GM10266 (cell line): ENCODE measurements at regions not wholly inside any gene's neighbourhood (a gene's known extent, or its start where the extent isn't known, plus 50 kb on each side); places are given as distances from the start of the nearest gene placed in this dataset.

ENCODE experiments used
- DNase-seq: peaks from one replicate; pipeline ENCODE4 v3.0.0; 2012; ENCODE audit errors: extremely low spot score
- TF ChIP-seq, protein P1 (sequence below): IDR thresholded peaks from 2 replicates; pipeline ENCODE4 v1.5.1; 2012; ENCODE audit warnings: mild to moderate bottlenecking, low read depth; ENCODE audit not compliant: control insufficient read depth, insufficient read depth; ENCODE audit errors: missing control alignments

DNA sequence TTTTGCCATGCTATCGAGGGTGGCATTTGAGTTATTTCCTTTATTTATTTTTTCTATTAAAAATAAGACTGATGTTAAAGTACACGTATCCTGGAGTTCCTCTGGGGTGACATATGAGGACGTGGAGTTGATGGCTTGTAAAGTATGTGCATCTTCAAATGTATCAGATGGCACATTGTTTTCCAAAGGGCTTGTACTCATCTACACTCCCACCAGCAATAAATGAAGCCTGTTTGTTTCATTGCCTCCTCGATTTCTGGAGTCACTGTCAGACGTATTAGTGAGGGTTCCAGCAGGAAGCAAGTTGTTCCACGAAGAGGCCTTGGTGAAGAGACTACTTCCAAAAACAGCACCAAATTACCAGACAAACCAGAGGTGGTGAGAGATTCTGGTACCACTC is 423.9 kb downstream of the NPHP4 start:
- TF ChIP-seq, protein P1, sequence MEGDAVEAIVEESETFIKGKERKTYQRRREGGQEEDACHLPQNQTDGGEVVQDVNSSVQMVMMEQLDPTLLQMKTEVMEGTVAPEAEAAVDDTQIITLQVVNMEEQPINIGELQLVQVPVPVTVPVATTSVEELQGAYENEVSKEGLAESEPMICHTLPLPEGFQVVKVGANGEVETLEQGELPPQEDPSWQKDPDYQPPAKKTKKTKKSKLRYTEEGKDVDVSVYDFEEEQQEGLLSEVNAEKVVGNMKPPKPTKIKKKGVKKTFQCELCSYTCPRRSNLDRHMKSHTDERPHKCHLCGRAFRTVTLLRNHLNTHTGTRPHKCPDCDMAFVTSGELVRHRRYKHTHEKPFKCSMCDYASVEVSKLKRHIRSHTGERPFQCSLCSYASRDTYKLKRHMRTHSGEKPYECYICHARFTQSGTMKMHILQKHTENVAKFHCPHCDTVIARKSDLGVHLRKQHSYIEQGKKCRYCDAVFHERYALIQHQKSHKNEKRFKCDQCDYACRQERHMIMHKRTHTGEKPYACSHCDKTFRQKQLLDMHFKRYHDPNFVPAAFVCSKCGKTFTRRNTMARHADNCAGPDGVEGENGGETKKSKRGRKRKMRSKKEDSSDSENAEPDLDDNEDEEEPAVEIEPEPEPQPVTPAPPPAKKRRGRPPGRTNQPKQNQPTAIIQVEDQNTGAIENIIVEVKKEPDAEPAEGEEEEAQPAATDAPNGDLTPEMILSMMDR, result no peak

DNA sequence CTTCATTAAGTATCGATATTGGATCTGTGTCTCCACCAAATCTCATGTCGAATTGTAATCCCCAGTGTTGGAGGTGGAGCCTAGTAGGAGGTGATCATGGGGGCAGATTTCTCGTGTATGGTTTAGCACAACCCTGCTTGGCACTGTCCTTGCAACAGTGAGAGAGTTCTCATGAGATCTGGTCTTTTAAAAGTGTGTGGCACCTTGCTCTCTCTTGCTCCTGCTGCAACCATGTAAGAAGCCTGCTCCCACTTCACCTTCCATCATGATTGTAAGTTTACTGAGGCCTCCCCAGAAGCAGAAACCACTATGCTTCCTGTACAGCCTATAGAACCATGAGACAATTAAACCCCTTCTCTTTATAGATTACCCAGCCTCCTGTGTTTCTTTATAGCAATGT is 424.4 kb downstream of the NPHP4 start:
- TF ChIP-seq, protein P1, result no peak
- no peak for DNase-seq

More for the DNA sequence above, 423.9 kb downstream of the NPHP4 start:
- DNase-seq, result no peak

DNA sequence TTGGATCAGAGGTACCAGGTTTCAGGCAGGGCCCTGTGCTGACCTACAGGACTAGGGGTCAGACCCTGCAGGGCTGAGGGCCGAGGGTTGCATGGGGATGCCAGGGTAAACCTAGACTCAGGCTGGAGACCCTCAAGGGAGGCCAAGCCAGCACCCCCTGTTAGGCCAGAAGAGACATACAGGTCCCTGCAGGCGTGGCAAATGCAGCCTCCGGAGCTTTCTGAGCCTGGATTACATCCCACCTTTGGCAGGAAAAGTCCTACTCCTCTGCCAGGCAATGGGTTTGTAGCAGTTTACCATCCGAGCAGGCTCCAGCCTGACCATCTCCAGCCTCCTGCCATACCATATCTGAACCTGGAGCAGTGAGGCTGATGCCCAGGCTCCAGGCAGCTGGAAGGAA is 425.3 kb downstream of the NPHP4 start:
- no peak for DNase-seq

DNA sequence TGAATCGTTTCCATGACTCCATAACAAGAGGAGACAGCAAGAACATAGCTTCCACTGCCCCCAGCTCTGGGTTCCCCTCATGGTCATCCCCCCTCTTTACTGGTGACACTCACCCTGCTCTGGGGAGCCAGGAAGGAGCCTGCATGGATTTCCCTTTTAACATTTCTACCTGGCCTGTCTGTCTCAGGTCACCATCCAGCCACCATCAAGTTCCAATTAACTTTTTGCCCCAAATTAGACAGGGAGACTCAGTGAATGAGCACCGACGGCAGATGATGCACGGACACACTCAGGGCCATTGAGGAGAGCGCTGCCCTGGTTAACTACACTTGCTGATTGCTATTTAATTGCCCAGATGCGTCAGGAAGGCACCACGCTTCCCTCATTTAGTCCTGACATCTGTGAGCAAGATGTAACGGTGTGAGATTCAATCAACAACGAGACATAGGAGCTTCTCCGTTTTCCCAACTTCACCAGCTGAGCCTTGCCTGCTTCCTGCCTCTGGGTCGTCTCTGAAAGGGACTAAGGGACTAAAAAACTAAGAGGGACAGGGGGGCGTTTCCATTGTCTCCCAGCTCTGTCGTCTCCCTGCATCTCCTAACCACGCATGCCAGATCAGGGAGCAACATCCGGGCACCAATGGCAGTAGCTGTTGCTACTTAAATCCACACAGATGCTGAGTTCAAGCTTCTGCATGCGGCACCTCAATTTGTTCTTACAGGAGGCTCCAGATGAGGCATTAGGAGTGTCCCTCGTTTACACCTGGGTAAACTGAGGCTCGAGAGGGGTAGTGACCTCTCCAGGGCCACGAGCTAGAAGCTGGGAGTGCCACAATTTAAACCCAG is 426.7 kb downstream of the NPHP4 start:
- DNase-seq, result no peak
- TF ChIP-seq, protein P1, result no peak

More for the DNA sequence above, 425.3 kb downstream of the NPHP4 start:
- TF ChIP-seq, protein P1, result no peak

DNA sequence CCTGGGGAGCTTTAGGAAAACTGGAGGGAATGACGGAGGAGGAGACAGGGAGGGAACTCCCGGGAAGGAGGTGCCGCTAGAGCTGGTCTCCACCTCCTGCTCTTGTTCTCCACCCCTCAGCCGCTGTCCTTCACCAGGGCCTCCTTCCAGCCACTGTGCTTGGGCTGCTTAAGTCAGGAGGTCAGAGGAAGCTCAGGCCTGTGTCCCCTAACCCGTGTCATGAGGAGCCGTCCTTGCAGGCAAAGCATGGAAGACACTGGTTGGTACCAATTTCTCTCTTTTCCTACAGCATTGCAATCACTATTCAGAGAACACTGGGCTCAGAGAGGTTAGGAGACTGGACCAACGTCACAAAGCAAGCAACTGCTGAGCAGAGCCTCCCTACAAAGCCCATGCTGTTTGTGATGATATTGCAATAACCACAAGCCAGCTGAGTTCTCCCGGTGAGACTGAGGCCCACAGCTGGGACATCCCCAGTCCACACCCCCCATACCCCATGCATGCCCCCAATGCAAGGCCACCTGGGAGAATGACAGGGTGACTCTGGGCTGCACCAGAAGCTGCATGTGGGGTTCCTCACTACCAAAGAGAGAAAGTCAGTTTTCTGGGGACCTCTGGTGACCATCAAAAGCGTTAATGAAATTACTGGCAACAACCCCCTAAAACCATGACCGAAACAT is 427.5 kb downstream of the NPHP4 start:
- DNase-seq, result no peak
- TF ChIP-seq, protein P1, result no peak

DNA sequence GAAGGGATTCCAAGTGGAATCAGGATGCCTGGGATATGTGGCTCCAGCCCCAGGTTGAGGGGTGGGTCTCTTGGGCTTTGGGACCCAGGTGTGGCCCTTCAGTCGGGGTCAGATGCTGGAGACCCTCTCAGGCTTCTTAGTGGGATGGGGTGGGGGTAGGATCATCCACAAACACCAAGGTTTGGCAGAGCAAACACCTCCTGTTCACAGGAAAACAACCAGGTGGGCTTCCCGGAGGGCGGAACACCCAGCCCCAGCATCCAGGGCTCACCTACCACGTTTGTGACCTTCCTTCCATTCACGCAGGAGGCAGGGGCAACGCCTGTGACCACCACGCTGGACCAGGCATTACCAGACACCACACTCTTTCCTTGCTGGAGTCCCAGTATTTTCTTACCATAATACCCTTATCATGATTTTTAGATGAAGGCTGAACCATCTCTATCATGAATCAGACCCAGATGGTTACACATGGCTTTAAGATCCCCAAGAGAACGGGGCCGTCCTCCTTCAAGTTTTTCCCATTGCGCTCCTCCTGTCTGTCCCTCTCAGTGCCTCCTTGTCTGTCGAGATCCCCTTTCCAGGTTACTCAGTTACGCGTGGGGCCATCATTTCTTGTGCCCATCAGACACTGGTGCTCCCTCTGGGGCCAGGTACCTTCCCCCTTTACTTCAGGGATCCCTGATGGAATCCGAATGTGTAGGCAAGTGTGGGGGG is 428.2 kb downstream of the NPHP4 start:
- no peak for DNase-seq
- TF ChIP-seq, protein P1, result no peak
